ENCODE measurements at regions not wholly inside any gene's neighbourhood (a gene's known extent, or its start where the extent isn't known, plus 50 kb on each side); places are given as distances from the start of the nearest gene placed in this dataset.

GRCh38 chr4:66219401-66219800 lies 549.1 kb upstream of the EPHA5 start:
- TF ChIP-seq TAF1 (IDR thresholded peaks at IDR 0.05; ENCODE audit: low read depth, low read length), result no peak
- no peak for TF ChIP-seq POLR2A (IDR thresholded peaks at IDR 0.05; ENCODE audit: low read depth, low read length)
- no peak for TF ChIP-seq POLR2AphosphoS5 (IDR thresholded peaks at IDR 0.05; ENCODE audit: low read depth, low read length)
- TF ChIP-seq PAX5 (IDR thresholded peaks at IDR 0.05; ENCODE audit: insufficient read depth, low read length, severe bottlenecking), result no peak
